ENCODE measurements at regions not wholly inside any gene's neighbourhood (a gene's known extent, or its start where the extent isn't known, plus 50 kb on each side); places are given as distances from the start of the nearest gene placed in this dataset.

DNA sequence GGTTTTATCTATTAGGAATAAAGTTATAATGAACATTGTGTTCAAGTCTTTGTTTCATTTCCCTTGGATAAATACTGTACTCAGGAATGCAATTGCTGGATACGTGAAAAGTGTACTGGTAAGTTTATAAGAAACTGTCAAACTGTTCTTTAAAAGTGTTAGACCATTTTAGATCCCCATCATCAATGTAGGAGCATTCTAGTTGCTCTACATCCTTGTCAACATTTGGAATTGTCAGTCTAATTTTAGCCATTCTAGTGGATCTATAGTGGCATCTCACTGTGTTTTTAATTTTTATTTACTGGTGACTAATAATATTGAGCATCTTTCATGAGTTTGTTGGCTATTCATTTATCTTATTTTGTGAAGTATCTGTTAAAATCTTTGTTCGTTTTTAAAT, 354.0 kb upstream of the NRP1 start:
- TF ChIP-seq, protein P1, sequence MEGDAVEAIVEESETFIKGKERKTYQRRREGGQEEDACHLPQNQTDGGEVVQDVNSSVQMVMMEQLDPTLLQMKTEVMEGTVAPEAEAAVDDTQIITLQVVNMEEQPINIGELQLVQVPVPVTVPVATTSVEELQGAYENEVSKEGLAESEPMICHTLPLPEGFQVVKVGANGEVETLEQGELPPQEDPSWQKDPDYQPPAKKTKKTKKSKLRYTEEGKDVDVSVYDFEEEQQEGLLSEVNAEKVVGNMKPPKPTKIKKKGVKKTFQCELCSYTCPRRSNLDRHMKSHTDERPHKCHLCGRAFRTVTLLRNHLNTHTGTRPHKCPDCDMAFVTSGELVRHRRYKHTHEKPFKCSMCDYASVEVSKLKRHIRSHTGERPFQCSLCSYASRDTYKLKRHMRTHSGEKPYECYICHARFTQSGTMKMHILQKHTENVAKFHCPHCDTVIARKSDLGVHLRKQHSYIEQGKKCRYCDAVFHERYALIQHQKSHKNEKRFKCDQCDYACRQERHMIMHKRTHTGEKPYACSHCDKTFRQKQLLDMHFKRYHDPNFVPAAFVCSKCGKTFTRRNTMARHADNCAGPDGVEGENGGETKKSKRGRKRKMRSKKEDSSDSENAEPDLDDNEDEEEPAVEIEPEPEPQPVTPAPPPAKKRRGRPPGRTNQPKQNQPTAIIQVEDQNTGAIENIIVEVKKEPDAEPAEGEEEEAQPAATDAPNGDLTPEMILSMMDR (IDR thresholded peaks at IDR 0.05), result no peak
- TF ChIP-seq EP300 (IDR thresholded peaks at IDR 0.05) (no peak), POLR2A (IDR thresholded peaks at IDR 0.05) (no peak), POLR2AphosphoS5 (IDR thresholded peaks at IDR 0.05) (no peak)

All from sigmoid colon (tissue), 4 donors.